Neural cell (in vitro differentiated cells): ENCODE measurements at regions not wholly inside any gene's neighbourhood (a gene's known extent, or its start where the extent isn't known, plus 50 kb on each side); places are given as distances from the start of the nearest gene placed in this dataset.
A peak's percentile ranks its signal among the peaks of the same experiment; 100 is the strongest.

ENCODE experiments used
- H2AFZ ChIP-seq: fragments of 200-600, 300-800 bp; sonication (generic), shearing (Covaris generic); 2 replicates; pipeline ENCODE4 v1.6.0; 2014; ENCODE audit warnings: low read depth, mild to moderate bottlenecking, antibody characterized with exemption, low read length, moderate library complexity
- H3F3A ChIP-seq: fragments of 200-600 bp; shearing (Covaris generic); 2 replicates; pipeline ENCODE4 v1.6.1; 2016; ENCODE audit warnings: mild to moderate bottlenecking, moderate library complexity, mixed read lengths, antibody characterized with exemption, low read length; ENCODE audit not compliant: insufficient read depth, poor library complexity, severe bottlenecking
- H3K27ac ChIP-seq: fragments of 200-600, 300-800 bp; sonication (generic), shearing (Covaris generic); 2 replicates; pipeline ENCODE4 v1.5.1; 2014; ENCODE audit warnings: mild to moderate bottlenecking, low read length, moderate library complexity
- H3K27me3 ChIP-seq: fragments of 300-800, 200-600 bp; sonication (generic), shearing (Covaris generic); 2 replicates; pipeline ENCODE4 v1.6.0; 2014; ENCODE audit warnings: mild to moderate bottlenecking, low read depth, low read length, moderate library complexity; ENCODE audit not compliant: insufficient read depth
- H3K36me3 ChIP-seq: fragments of 300-800, 200-600 bp; sonication (generic), shearing (Covaris generic); 2 replicates; pipeline ENCODE4 v1.5.1; 2014; ENCODE audit warnings: mild to moderate bottlenecking, antibody characterized with exemption, low read length, moderate library complexity; ENCODE audit not compliant: insufficient read depth
- H3K4me2 ChIP-seq: fragments of 300-800, 200-600 bp; sonication (generic), shearing (Covaris generic); 2 replicates; pipeline ENCODE4 v1.6.0; 2014; ENCODE audit warnings: mild to moderate bottlenecking, low read length
- H3K4me3 ChIP-seq: fragments of 300-800, 200-600 bp; sonication (generic), shearing (Covaris generic); 2 replicates; pipeline ENCODE4 v1.5.1; 2014; ENCODE audit warnings: mild to moderate bottlenecking, low read length, moderate library complexity
- H3K79me2 ChIP-seq: fragments of 200-600 bp; shearing (Covaris generic); replicated peaks from 2 replicates; pipeline ENCODE4 v1.6.0; 2014; ENCODE audit warnings: mild to moderate bottlenecking, low read length, moderate library complexity; ENCODE audit not compliant: insufficient read depth
- H3K9ac ChIP-seq: fragments of 300-800, 200-600 bp; sonication (generic), shearing (Covaris generic); 2 replicates; pipeline ENCODE4 v1.6.1; 2016; ENCODE audit warnings: mild to moderate bottlenecking, low read length, mixed read lengths
- H3K9me2 ChIP-seq: fragments of 200-600 bp; shearing (Covaris generic); 2 replicates; pipeline ENCODE4 v1.6.1; 2016; ENCODE audit warnings: mild to moderate bottlenecking, low read length, mixed read lengths; ENCODE audit not compliant: insufficient read depth
- H3K9me3 ChIP-seq: fragments of 200-600, 300-800 bp; sonication (generic), shearing (Covaris generic); 2 replicates; pipeline ENCODE4 v1.6.1; 2016; ENCODE audit warnings: mild to moderate bottlenecking, mixed run types, low read length, moderate library complexity, mixed read lengths
- H4K20me1 ChIP-seq: fragments of 200-600 bp; shearing (Covaris generic); 2 replicates; pipeline ENCODE4 v1.6.1; 2016; ENCODE audit warnings: mild to moderate bottlenecking, mixed run types; ENCODE audit not compliant: insufficient read depth
- EP300 ChIP-seq: fragments of 450-650 bp; conservative IDR thresholded peaks from 2 replicates; pipeline ENCODE4 v1.6.1; 2014; ENCODE audit warnings: antibody characterized with exemption, mild to moderate bottlenecking, moderate library complexity; ENCODE audit not compliant: poor library complexity, severe bottlenecking
- EZH2 ChIP-seq: fragments of 200-600, 300-800 bp; shearing (Covaris generic), sonication (generic); IDR thresholded peaks from 2 replicates; pipeline ENCODE4 v1.6.1; 2014; ENCODE audit warnings: antibody characterized with exemption, low read length, borderline replicate concordance, mild to moderate bottlenecking; ENCODE audit not compliant: insufficient read depth, poor library complexity, severe bottlenecking
- MXI1 ChIP-seq: fragments of 450-650 bp; conservative IDR thresholded peaks from 2 replicates; pipeline ENCODE4 v1.6.1; 2014; ENCODE audit warnings: antibody characterized with exemption, mild to moderate bottlenecking; ENCODE audit not compliant: poor library complexity, severe bottlenecking
- POLR2AphosphoS5 ChIP-seq: IDR thresholded peaks from 2 replicates; pipeline ENCODE4 v1.6.1; 2012
- RAD21 ChIP-seq: fragments of 450-650 bp; conservative IDR thresholded peaks from 2 replicates; pipeline ENCODE4 v1.6.1; 2014; ENCODE audit warnings: antibody characterized with exemption, mild to moderate bottlenecking, moderate library complexity
- SMC3 ChIP-seq: fragments of 450-650 bp; conservative IDR thresholded peaks from 2 replicates; pipeline ENCODE4 v1.6.1; 2014; ENCODE audit warnings: antibody characterized with exemption, mild to moderate bottlenecking, moderate library complexity; ENCODE audit not compliant: poor library complexity
- TAF1 ChIP-seq: IDR thresholded peaks from 2 replicates; pipeline ENCODE4 v1.6.1; 2012; ENCODE audit warnings: low read depth
- TF ChIP-seq, protein P1 (sequence below): fragments of 450-650 bp; IDR thresholded peaks from 2 replicates; pipeline ENCODE4 v1.5.1; 2014; ENCODE audit warnings: antibody characterized with exemption, mild to moderate bottlenecking, moderate library complexity; ENCODE audit not compliant: poor library complexity, severe bottlenecking
- TF ChIP-seq, protein P2 (sequence below): IDR thresholded peaks from 2 replicates; pipeline ENCODE4 v1.6.1; 2012; ENCODE audit warnings: borderline replicate concordance

DNA sequence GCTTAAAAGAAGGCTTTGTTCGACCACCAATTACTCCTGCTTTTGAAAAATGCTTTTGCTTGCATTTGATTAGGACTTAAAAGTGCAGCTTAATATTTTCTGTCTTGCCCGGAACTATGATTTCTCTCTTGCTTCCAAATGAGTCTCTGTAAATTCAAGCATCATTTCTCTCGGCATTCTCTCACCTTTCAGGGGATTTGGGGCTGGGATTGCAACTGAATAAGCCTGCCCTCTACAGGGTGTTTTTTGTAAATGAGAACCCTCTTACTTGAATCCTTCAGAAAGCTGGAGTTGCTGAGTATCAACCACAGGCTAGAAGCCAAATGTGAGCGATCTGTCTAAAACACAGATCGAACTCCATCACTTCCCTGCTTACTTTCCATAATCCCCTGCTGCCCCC lies 234.6 kb downstream of the TMEM114 start:
- no peak overlapping the region for H3K27ac ChIP-seq
- H3K4me3 ChIP-seq = no peak overlapping the region
- no peaks in the 10 kb centered on the region for H3K79me2 ChIP-seq
- H3K9me2 ChIP-seq = no peaks in the 10 kb centered on the region
- no peaks in the 10 kb centered on the region for H3K36me3 ChIP-seq
- TF ChIP-seq, protein P1, sequence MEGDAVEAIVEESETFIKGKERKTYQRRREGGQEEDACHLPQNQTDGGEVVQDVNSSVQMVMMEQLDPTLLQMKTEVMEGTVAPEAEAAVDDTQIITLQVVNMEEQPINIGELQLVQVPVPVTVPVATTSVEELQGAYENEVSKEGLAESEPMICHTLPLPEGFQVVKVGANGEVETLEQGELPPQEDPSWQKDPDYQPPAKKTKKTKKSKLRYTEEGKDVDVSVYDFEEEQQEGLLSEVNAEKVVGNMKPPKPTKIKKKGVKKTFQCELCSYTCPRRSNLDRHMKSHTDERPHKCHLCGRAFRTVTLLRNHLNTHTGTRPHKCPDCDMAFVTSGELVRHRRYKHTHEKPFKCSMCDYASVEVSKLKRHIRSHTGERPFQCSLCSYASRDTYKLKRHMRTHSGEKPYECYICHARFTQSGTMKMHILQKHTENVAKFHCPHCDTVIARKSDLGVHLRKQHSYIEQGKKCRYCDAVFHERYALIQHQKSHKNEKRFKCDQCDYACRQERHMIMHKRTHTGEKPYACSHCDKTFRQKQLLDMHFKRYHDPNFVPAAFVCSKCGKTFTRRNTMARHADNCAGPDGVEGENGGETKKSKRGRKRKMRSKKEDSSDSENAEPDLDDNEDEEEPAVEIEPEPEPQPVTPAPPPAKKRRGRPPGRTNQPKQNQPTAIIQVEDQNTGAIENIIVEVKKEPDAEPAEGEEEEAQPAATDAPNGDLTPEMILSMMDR = peak; percentile 65
- TF ChIP-seq EZH2 (no peak), TAF1 (no peak), RAD21 (peak; percentile 67), EP300 (no peak), MXI1 (no peak), SMC3 (peak; percentile 64), POLR2AphosphoS5 (no peak)
- TF ChIP-seq, protein P2, sequence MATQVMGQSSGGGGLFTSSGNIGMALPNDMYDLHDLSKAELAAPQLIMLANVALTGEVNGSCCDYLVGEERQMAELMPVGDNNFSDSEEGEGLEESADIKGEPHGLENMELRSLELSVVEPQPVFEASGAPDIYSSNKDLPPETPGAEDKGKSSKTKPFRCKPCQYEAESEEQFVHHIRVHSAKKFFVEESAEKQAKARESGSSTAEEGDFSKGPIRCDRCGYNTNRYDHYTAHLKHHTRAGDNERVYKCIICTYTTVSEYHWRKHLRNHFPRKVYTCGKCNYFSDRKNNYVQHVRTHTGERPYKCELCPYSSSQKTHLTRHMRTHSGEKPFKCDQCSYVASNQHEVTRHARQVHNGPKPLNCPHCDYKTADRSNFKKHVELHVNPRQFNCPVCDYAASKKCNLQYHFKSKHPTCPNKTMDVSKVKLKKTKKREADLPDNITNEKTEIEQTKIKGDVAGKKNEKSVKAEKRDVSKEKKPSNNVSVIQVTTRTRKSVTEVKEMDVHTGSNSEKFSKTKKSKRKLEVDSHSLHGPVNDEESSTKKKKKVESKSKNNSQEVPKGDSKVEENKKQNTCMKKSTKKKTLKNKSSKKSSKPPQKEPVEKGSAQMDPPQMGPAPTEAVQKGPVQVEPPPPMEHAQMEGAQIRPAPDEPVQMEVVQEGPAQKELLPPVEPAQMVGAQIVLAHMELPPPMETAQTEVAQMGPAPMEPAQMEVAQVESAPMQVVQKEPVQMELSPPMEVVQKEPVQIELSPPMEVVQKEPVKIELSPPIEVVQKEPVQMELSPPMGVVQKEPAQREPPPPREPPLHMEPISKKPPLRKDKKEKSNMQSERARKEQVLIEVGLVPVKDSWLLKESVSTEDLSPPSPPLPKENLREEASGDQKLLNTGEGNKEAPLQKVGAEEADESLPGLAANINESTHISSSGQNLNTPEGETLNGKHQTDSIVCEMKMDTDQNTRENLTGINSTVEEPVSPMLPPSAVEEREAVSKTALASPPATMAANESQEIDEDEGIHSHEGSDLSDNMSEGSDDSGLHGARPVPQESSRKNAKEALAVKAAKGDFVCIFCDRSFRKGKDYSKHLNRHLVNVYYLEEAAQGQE = no peak
- H3K9ac ChIP-seq = no peak overlapping the region
- H3K9me3 ChIP-seq = no peaks in the 10 kb centered on the region
- no peaks in the 10 kb centered on the region for H3K27me3 ChIP-seq
- no peak overlapping the region for H2AFZ ChIP-seq
- no peaks in the 10 kb centered on the region for H3F3A ChIP-seq
- H3K4me2 ChIP-seq = no peak overlapping the region
- H4K20me1 ChIP-seq = no peaks in the 10 kb centered on the region

DNA sequence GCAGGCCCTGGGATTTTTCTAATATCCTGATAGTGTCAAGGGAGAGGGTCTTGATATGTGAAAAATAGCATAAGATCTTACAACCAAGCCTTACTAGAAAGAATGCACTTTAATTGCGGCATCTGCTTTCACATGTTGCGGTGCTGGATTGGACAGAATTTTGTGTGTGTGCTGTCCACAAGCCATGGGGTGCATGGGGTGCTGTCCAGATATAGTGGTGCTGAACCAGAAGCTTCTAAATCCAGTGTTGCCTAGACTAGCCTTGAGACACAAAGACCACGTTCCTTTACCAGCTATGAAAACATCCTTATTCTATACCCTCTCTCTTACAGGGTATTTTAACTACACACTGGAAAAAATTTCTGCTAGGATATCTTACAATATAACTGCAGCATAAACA lies 244.0 kb downstream of the TMEM114 start:
- H3K4me3 ChIP-seq = no peak overlapping the region
- H3K9me2 ChIP-seq = no peaks in the 10 kb centered on the region
- peaks cover 3% of the 10 kb centered on the region for H4K20me1 ChIP-seq
- H3F3A ChIP-seq = no peaks in the 10 kb centered on the region
- H3K36me3 ChIP-seq = no peaks in the 10 kb centered on the region
- H3K79me2 ChIP-seq = no peaks in the 10 kb centered on the region
- no peak for TF ChIP-seq EZH2
- TF ChIP-seq, protein P2 = peak; percentile 45
- no peak overlapping the region for H3K4me2 ChIP-seq
- H2AFZ ChIP-seq = no peak overlapping the region
- no peak overlapping the region for H3K9ac ChIP-seq
- H3K27me3 ChIP-seq = peaks cover 10% of the 10 kb centered on the region
- H3K27ac ChIP-seq = no peak overlapping the region
- H3K9me3 ChIP-seq = no peaks in the 10 kb centered on the region
